ENCODE measurements at regions not wholly inside any gene's neighbourhood (a gene's known extent, or its start where the extent isn't known, plus 50 kb on each side); places are given as distances from the start of the nearest gene placed in this dataset.

GRCh38 chr18:54100920-54101470 is 123.5 kb downstream of the MBD2 start:
- DNase-seq (ENCODE audit: low spot score) (no peak), FAIRE-seq (no peak)

GRCh38 chr18:54100466-54100865 is 124.0 kb downstream of the MBD2 start:
- FAIRE-seq (no peak), DNase-seq (ENCODE audit: low spot score) (no peak)

- no peak for FAIRE-seq
Observed at GRCh38 chr18:54094474-54094873, 130.0 kb downstream of the MBD2 start.

GRCh38 chr18:54090856-54091255 is 133.6 kb downstream of the MBD2 start:
- FAIRE-seq = no peak
- DNase-seq (ENCODE audit: low spot score) = no peak

More at GRCh38 chr18:54094474-54094873, 130.0 kb downstream of the MBD2 start:
- DNase-seq (ENCODE audit: low spot score) = no peak

- FAIRE-seq (no peak), DNase-seq (ENCODE audit: low spot score) (no peak)
Observed at GRCh38 chr18:54089749-54090459, 134.6 kb downstream of the MBD2 start.

- FAIRE-seq (no peak), DNase-seq (ENCODE audit: low spot score) (no peak)
Observed at GRCh38 chr18:54086863-54087262, 137.6 kb downstream of the MBD2 start.

- no peak for DNase-seq (ENCODE audit: low spot score)
- no peak for FAIRE-seq
Observed at GRCh38 chr18:54086046-54086802, 138.2 kb downstream of the MBD2 start.

- no peak for FAIRE-seq
- DNase-seq (ENCODE audit: low spot score) = no peak
Observed at GRCh38 chr18:54080858-54081257, 143.6 kb downstream of the MBD2 start.

- DNase-seq (ENCODE audit: low spot score) (no peak), FAIRE-seq (no peak)
Observed at GRCh38 chr18:54076166-54076565, 148.3 kb downstream of the MBD2 start.

GRCh38 chr18:54075689-54076088 is 148.8 kb downstream of the MBD2 start:
- FAIRE-seq = no peak
- DNase-seq (ENCODE audit: low spot score) = no peak

- DNase-seq (ENCODE audit: low spot score) = no peak
- FAIRE-seq = no peak
Observed at GRCh38 chr18:54069729-54070128, 154.7 kb downstream of the MBD2 start.

GRCh38 chr18:54060343-54061005 is 164.0 kb downstream of the MBD2 start:
- no peak for DNase-seq (ENCODE audit: low spot score)
- FAIRE-seq = no peak

GRCh38 chr18:54052732-54053429 is 171.6 kb downstream of the MBD2 start:
- DNase-seq (ENCODE audit: low spot score) = no peak
- no peak for FAIRE-seq

- DNase-seq (ENCODE audit: low spot score) = no peak
- FAIRE-seq = no peak
Observed at GRCh38 chr18:54052259-54052658, 172.2 kb downstream of the MBD2 start.

GRCh38 chr18:54043484-54044251 is 180.8 kb downstream of the MBD2 start:
- no peak for FAIRE-seq

GRCh38 chr18:54035927-54036326 is 188.5 kb downstream of the MBD2 start:
- no peak for FAIRE-seq

More at GRCh38 chr18:54043484-54044251, 180.8 kb downstream of the MBD2 start:
- no peak for DNase-seq (ENCODE audit: low spot score)

GRCh38 chr18:54033052-54033451 is 191.4 kb downstream of the MBD2 start:
- FAIRE-seq = no peak

More at GRCh38 chr18:54035927-54036326, 188.5 kb downstream of the MBD2 start:
- no peak for DNase-seq (ENCODE audit: low spot score)

GRCh38 chr18:54032412-54032811 is 192.1 kb downstream of the MBD2 start:
- DNase-seq (ENCODE audit: low spot score) (no peak), FAIRE-seq (no peak)

More at GRCh38 chr18:54033052-54033451, 191.4 kb downstream of the MBD2 start:
- DNase-seq (ENCODE audit: low spot score) = no peak

GRCh38 chr18:54031243-54031642 is 193.2 kb downstream of the MBD2 start:
- DNase-seq (ENCODE audit: low spot score) (no peak), FAIRE-seq (no peak)

GRCh38 chr18:54030434-54030833 is 194.0 kb downstream of the MBD2 start:
- FAIRE-seq (no peak), DNase-seq (ENCODE audit: low spot score) (no peak)

Data from urothelium cell line (cell line).